ENCODE measurements at regions not wholly inside any gene's neighbourhood (a gene's known extent, or its start where the extent isn't known, plus 50 kb on each side); places are given as distances from the start of the nearest gene placed in this dataset.

DNA sequence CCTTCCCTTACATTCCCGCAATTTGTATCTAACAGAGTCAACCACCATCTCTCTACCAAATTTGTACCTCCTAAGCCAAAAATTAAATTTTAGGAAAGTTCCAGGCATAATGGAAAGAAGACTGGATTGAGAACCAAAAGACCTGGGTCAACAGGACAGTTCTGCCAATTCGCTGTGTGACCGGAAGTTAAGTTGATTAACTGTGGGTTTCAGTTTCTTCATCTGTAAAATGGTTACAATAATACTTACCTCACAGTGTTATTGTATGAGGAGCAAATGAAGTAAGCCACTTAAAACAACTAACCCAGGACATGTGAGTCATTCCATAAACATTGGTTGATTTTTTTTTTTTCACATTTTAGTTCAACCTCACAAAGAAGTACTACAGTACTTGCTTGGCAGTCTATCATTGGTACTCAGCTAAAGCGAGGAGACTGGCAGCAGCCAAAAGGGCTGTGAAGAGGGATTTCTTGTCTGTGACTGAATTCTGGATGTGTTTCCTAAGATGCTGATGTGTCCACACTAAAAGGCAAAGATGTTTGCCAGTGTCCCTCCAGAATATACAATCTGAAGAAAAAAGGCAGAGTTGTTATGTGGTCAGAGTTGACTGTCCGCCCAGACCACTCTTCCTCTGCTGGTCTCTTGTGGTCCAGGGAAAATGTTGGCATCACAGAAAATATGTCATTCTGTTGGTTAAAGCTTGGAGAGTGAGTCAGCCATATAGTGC, 198.6 kb downstream of the TLE1 start:
- intact Hi-C loops (cut with micrococcal nuclease), result no loop called here
- H3K27ac Mint-ChIP-seq, result no peak overlapping the region
- no peaks in the 10 kb centered on the region for H3K9me3 Mint-ChIP-seq
- CTCF ChIA-PET, result no interaction called here
- TF ChIP-seq, protein P1, sequence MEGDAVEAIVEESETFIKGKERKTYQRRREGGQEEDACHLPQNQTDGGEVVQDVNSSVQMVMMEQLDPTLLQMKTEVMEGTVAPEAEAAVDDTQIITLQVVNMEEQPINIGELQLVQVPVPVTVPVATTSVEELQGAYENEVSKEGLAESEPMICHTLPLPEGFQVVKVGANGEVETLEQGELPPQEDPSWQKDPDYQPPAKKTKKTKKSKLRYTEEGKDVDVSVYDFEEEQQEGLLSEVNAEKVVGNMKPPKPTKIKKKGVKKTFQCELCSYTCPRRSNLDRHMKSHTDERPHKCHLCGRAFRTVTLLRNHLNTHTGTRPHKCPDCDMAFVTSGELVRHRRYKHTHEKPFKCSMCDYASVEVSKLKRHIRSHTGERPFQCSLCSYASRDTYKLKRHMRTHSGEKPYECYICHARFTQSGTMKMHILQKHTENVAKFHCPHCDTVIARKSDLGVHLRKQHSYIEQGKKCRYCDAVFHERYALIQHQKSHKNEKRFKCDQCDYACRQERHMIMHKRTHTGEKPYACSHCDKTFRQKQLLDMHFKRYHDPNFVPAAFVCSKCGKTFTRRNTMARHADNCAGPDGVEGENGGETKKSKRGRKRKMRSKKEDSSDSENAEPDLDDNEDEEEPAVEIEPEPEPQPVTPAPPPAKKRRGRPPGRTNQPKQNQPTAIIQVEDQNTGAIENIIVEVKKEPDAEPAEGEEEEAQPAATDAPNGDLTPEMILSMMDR (IDR thresholded peaks at IDR 0.05), result no peak
- H3K4me3 Mint-ChIP-seq, result no peak overlapping the region
- POLR2A ChIA-PET, result no interaction called here
- no peak for ATAC-seq (ENCODE audit: low read depth)
- DNase-seq, result no peak
- H3K36me3 Mint-ChIP-seq (ENCODE audit: low read depth), result no peaks in the 10 kb centered on the region
- no peaks in the 10 kb centered on the region for H3K4me1 Mint-ChIP-seq
- no peaks in the 10 kb centered on the region for H3K27me3 Mint-ChIP-seq

DNA sequence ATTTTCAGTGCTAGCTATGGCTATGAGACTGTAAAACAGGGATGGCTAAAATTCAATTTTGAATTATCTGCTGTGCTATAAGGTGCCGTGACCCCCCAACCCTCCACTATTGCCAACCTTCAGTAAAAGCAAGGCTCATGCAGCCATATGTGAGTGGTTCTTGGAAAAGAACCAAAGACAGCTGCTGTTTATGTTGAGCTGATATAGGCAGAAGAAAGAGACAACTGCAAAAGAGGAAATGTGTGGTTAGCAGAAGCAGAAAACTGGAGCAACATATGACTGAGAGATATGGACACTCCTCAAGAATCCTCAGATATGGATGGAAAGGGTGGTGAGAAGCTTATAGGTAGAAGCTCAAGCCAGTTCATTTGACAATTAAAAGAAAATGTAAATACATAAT, 200.3 kb downstream of the TLE1 start:
- no peaks in the 10 kb centered on the region for H3K9me3 Mint-ChIP-seq
- TF ChIP-seq, protein P1 (IDR thresholded peaks at IDR 0.05), result no peak
- H3K4me3 Mint-ChIP-seq, result no peak overlapping the region
- DNase-seq (no peak), ATAC-seq (ENCODE audit: low read depth) (no peak)
- CTCF ChIA-PET, result no interaction called here
- H3K36me3 Mint-ChIP-seq (ENCODE audit: low read depth), result no peaks in the 10 kb centered on the region
- no peak overlapping the region for H3K27ac Mint-ChIP-seq
- POLR2A ChIA-PET, result no interaction called here
- intact Hi-C loops (cut with micrococcal nuclease), result no loop called here
- no peaks in the 10 kb centered on the region for H3K4me1 Mint-ChIP-seq
- no peaks in the 10 kb centered on the region for H3K27me3 Mint-ChIP-seq

DNA sequence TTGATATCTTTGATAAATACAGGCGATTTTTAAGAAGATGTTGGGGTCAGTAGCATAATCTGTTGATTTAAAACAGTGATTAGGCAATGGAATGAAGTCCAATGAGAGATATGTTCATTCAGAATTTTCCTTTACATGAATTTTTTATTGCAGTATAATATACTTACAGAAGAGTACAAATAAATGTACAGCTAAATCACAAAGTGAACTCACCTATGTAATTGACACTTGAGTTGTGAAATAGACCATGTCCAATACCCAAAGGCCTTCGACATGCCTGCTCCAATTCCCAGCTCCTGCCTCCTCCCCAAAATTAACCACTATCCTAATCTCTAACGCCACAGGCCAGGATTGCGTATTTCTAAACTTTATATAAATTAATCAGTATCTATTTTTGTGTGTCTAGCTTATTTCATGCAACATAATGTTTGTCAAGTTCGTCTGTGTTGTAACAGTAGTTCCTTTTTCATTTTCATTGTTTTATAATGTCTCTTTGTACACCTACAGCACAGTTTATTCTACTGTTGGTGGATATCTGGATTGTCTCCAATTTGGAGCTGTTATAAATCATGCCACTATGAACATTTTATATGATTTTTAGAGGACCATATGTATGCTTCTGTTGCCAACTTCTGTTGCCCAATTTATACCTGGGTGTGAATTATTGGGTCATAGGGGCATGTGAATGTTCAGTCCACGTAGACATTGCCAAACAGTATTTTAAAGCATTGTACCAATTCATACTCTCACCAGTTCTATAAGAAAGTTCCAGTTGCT, 208.3 kb downstream of the TLE1 start:
- Mint-ChIP-seq H3K4me1 (no peaks in the 10 kb centered on the region), H3K27ac (no peak overlapping the region), H3K27me3 (peaks cover 2% of the 10 kb centered on the region), H3K36me3 (ENCODE audit: low read depth) (no peaks in the 10 kb centered on the region), H3K9me3 (peaks cover 2% of the 10 kb centered on the region), H3K4me3 (no peak overlapping the region)
- TF ChIP-seq, protein P1 (IDR thresholded peaks at IDR 0.05), result no peak
- DNase-seq, result no peak
- intact Hi-C loops (cut with micrococcal nuclease), result no loop called here
- ChIA-PET CTCF (no interaction called here), POLR2A (no interaction called here)
- no peak for ATAC-seq (ENCODE audit: low read depth)

DNA sequence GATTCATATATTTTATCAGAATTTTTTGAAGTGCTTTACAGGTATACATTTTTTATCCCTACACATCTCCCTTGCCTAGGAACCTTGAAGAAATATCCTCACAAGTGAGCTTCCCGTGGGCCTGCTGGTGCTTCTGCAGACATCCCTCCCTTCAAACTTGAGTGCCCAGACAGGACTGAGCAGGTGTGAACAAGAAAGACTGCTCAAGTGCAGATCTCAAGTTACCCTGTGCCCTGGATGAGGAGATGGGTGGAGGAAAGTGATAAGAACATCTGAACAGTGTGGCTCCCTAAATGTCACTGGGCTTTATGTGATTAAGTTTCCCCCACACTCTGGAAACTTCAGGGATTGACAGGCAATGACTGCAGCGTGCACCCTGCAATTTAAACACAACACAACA, 209.8 kb downstream of the TLE1 start:
- Mint-ChIP-seq H3K36me3 (ENCODE audit: low read depth) (no peaks in the 10 kb centered on the region), H3K4me3 (no peak overlapping the region), H3K27ac (no peak overlapping the region), H3K4me1 (no peaks in the 10 kb centered on the region), H3K9me3 (peaks cover 2% of the 10 kb centered on the region), H3K27me3 (peaks cover 2% of the 10 kb centered on the region)
- no peak for DNase-seq
- ChIA-PET POLR2A (no interaction called here), CTCF (no interaction called here)
- intact Hi-C loops (cut with micrococcal nuclease), result no loop called here
- ATAC-seq (ENCODE audit: low read depth), result no peak
- TF ChIP-seq, protein P1 (IDR thresholded peaks at IDR 0.05), result no peak

DNA sequence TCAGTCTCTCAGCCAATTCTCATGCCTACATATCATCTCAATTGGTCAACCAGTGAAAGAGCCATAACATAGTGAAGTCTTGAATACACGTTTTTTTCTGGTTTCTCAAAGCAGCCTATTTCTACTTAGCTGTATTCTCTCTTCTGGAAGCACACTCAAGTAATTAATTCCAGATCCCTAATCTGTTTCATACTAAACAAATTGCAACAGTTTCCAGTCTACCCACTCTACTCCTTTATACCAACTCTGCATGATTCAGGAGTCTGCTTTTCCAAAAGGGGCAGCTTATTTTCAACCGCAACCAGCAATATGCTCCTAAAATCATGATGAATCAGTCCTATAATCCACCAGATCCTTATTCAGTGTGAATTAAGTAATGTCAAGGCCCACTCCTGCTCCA, 211.7 kb downstream of the TLE1 start:
- CTCF ChIA-PET, result no interaction called here
- no peak for DNase-seq
- Mint-ChIP-seq H3K27ac (no peak overlapping the region), H3K4me1 (no peaks in the 10 kb centered on the region), H3K27me3 (peaks cover 2% of the 10 kb centered on the region), H3K9me3 (peaks cover 2% of the 10 kb centered on the region), H3K4me3 (no peak overlapping the region), H3K36me3 (ENCODE audit: low read depth) (no peaks in the 10 kb centered on the region)
- no peak for ATAC-seq (ENCODE audit: low read depth)
- POLR2A ChIA-PET, result no interaction called here
- intact Hi-C loops (cut with micrococcal nuclease), result no loop called here
- TF ChIP-seq, protein P1 (IDR thresholded peaks at IDR 0.05), result no peak

Data from activated B cell treated with CpG ODN at 0.5 μM for 24 hours (primary cell).